GM21717 (cell line): ENCODE measurements at regions not wholly inside any gene's neighbourhood (a gene's known extent, or its start where the extent isn't known, plus 50 kb on each side); places are given as distances from the start of the nearest gene placed in this dataset.
"Not testable (repeated sequence)": the region's sequence is repeated elsewhere in the genome, so short reads cannot be mapped to it uniquely, and the experiment has no call there.

Experiments used
- ATAC-seq: cut with Tn5 transposase; IDR thresholded peaks from one replicate; pipeline ENCODE4 v1.9.1; 2021; ENCODE audit warnings: mild to moderate bottlenecking, moderate library complexity; ENCODE audit not compliant: unreplicated experiment

DNA sequence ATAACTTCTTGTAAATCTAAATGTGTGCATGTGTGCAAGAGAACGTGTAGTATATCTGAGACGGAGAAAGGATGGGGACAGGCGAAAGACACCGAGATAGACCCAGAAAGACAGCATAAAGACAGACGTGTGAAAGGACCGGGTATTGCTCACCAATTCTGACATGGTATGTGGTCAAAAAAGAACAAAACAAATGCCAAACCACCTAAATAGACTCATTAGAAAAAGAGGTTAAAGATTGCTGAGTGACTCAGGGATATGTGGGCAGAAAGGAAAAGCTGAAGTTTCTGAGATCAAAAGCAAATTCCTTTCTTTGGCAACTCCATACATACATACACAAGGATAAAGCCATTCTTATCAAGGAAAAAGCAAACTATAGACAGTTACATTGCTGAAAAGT, 179.7 kb upstream of the TSC22D1 start:
- no peak for ATAC-seq

DNA sequence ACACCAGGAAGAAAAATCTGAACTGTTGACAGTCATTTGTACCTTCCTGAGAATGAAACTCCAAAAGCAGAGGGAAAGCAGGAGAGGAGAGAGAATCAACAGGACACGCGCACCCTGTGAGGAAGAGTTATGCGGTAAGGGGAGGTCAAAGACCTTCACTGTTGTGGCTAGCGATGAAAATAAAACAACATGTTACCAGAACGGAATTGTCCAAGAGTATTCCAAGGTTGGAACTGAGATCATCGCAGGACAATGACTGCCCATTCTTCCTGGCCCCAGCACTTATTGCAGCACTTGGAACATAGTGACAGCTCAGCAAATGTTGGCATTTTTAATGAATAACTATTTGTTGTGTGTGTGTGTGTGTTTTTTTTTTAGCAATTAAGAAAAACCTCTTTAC, 176.0 kb upstream of the TSC22D1 start:
- no peak for ATAC-seq

DNA sequence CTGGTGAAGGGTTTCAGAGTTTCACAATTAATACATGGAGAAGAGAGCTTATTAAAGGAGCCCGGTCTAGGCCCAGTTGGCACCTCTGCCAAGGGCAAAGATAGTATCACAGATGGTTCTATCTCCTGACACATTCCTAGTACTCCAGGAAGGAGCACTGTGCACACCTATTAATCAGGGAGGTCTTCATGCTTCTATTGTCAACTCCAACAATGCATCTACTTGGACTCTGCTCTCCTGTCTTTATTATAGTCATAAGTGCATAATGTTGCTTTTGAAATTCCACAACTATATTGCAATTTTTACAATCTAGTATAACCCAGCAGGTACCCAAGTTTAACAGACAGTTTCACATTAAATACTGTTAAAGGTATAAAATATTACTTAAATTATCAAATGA, 174.5 kb upstream of the TSC22D1 start:
- ATAC-seq: no peak

DNA sequence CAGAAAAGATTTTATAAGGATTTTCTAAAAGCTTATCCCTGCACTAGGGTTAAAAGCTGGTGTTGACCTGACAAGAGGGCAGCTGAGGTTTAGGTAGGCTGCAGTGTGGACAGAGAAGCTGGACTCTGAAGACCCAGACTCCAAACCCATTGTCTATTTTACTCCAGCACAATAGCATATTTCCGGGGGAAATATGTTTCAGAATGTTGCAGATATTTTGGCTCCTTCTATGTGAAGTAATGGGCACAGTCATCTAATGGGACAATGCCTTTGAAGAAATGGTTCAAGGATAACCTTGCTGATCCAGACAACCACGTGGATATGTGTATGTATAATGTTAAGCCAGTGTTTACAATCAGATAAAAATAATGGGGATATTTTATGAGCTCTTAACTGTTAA, 173.8 kb upstream of the TSC22D1 start:
- no peak for ATAC-seq

DNA sequence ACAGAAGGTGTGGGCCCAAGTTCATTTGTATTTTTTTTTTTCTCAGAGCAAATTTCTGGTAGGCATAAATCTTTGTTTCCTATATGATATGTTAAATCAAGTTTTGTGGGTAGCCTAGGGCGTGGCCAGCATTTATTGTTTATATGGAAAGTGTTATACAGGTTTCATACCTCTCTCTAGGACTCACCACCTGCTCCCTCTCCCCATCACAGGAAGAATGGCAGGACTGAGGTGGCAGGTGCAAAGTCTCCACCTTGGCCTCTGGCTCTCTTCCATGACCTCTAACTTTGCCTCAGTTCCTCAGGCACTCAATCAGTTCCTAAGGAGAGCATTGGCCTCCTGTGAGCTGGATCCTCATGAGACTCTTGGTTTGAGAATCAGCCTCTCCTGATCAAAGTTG, 172.3 kb upstream of the TSC22D1 start:
- ATAC-seq: no peak

DNA sequence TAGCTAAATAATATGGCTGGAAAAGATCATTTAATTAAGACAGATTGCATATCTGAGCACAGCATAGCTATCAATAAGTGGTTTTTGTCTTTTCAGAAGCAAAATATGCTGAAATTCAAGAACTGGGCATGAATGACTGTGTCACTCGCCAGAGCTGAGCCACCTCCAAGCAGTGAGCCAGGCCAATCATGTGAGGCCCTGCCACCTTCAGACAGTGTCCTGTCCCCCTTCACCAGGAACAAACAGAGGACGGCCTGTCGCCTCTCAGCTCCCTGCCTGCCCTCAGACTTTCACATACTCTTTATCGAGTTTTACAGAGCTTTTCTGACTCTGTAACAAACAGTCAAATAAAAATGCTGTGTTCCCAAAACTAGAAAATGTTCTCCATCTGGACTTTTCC, 171.0 kb upstream of the TSC22D1 start:
- no peak for ATAC-seq

DNA sequence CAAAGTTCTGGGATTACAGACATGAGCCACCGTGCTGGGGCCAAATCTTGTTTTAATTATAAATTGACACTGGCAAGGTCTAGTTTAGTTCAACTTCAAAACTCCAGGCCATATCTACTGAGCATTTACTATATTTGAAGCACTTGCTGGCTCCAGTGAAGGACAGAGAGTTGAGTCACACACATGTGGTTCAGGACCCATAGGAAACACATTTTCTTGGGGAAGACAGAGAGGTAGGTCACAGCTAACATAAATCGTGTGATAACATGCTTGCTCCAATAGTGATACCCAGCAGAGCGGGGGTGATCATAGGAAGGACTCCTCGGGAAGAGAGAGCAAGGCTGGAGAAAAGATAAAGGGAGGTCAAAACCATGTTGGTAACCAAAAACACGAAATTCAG, 170.6 kb upstream of the TSC22D1 start:
- no peak for ATAC-seq

DNA sequence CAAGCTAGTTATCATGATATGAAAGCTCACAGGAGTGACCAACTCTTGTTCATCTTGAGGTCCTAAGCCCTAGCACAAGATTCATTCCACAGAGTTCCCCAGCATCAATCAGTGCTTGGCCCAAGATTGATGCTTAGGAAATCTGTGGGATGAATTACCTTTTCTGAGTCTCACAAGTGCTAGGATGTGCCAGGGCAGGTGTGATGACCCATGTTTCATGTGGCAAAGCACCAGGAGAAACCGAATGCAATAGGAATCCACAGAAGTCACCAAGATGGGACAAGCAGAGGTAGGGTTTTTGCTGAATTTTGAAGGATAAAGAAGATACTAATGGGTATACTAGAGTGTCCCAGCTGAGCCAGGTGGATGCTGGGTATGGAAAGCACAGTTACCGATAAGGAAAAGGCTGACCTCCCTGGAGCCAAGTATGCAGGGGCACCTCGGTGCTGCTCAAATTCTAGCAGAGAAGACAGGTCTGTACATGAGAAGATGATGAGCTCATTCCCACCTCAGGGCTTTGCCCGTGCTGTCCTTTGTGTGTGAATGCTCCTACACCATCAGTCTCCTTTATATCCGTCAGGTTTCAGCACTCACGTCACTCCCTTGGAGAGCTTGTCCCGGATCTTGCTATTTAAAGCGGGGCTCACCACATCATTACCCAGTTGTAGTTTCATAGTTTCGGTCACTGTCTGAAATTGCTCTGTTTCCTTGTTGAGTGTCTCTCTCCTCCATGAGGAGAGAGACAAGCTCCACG, 168.9 kb upstream of the TSC22D1 start:
- no peak for ATAC-seq

DNA sequence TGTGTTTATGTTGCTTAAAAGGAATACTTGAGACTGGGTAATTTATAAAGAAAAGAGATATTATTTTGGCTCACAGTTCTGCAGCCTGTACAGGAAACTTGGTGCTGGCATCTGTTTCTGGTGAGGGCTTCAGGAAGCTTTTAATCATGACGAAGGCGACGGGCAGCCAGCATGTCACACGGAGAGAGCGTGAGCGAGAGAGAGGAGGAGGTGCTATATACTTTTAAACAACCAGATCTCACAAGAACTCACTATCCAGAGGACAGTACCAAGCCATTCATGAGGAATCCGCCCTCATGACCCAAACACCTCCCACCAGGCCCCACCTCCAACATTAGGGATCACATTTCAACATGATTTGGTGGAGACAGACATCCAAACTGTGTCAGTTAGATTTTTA, 163.4 kb upstream of the TSC22D1 start:
- no peak for ATAC-seq

DNA sequence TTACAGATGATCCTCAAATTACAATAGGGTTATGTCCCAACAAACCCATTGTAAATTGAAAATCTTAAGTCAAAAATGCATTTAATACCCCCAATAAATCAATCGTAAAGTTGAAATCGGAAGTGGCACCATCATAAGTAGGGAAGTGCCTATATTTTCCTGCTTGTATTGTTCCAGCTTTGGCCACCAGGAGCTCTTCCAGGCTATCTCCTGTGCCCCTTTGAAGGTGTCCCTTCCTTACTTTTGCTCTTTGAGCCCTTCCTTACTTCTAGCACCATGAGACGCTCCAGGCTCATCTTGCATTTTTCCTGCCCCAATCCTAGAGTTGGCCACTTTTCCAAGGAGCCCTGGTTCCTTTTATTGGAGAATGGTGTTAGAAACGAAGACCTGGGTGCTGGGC, 163.0 kb upstream of the TSC22D1 start:
- ATAC-seq: no peak

DNA sequence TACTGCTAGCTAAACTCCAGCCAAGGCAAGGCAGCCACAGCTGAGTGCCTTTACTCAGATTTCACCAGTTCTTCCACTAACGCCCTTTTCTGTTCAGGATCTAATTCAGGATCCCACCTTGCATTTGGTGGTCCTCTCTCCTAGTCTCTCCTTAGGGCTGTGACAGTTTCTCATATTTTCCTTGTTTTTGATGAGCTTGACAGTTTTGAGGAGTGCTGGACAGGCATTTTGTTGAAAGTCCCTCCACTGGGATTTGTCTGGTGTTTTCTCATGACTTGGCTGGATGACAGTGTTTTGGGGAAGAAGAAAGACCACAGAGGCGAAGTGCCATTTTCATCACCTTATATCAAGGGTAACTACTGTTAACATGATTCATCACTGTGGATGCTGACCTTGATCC, 162.3 kb upstream of the TSC22D1 start:
- no peak for ATAC-seq

DNA sequence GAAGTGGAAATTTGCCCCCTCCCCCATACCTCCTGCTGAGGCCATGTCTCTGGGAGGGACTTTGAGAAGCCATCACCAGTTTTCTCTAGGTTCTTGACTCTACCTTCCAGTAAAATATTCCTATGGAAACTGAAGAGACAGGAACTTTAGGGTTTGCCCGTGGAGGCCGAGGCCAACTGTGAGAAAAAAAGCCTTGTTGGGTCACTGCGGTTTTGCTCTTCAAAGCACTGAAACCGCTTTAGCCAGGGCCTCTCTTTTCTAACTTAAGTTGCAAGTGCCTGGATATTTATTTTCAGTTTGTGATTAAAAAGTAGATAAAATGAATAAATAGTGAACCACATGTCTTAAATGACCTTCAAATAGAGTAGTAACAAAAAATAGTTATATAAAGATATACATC, 159.7 kb upstream of the TSC22D1 start:
- no peak for ATAC-seq

DNA sequence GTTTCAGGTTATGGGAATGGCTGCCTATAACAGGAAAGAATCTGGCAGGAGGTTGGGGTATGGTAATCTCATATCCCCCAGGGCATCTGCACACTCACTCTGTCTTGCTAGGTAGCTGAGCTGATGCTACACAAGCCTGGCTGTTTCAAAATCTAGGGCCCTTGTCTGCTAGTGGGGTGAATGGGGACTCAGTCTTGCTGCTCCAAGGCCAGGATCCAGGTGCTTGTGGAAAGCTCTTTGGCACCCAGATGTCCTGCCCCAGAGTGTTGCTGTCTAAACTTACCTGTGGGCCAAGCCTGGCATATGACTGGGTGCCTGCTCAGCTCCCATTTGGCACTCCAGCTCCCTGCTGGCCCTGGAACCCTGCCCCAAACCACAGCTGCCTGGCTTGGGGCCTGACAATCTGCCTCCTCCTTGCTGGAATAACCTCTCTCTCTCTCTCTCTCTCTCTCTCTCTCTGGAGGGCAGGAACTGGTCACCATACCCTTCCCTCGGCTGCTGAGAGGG, 158.1 kb upstream of the TSC22D1 start:
- no peak for ATAC-seq

DNA sequence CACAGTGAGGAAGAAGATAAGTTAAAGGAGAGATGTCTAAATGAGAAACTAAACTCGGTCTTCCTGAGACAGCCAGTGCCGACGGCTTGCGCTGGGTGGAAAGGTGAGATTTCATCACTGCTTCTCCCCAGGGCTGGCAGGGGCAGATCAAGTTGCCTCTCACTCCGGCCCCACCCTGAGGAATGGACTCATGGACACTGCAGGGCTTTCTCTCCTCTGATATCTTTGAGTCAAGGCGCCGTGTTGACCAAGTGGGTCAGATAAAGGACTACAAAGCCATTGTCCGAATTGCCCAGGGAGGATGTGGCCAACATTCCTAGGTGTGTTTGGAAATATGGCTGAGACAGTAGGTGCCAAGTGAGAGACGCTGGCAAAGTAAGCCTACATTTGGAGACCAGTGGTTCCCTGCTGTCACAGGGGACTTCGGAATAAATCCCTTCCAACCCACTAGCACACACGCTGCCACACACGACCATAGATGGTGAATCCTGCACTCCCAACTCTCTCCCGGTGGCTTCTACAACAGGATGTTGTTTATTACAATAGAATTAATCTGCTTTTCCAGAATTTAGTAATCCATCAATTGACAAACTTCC, 156.5 kb upstream of the TSC22D1 start:
- ATAC-seq: no peak

DNA sequence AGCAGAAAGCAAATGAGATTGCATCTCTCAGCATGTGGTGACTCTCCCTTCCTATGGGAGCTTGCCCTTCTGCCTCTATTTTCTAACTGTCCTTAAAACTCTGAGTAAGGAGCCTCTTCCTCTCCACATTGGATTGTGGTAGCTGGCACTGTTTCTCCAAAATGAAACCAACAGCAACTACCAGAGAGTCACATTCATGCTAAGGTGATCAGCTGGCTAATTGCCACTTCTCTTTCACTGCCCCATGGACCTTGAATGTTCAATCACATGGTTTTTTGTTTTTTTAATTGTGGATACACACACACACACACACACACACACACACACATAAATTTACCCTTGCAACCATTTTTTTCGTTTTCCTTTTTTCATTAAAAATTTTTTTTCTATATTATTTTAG, 154.7 kb upstream of the TSC22D1 start:
- no peak for ATAC-seq

DNA sequence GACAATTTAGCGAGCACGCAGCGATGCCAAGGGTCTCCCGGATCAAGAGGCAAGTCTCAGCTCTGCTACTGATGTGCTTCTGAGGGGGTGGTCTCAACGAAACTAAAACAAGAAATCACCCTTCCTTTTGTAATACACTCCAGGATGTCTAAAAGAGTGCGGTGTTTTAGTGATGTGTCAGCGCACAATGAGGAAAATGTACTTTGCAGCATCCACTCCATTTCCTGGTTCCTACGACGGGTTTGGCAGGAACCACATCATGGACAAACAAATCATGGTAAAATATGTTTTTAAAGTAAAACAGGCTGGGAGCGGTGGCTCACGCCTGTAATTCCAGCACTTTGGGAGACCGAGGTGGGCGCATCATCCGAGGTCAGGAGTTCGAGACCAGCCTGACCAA, 154.0 kb upstream of the TSC22D1 start:
- no peak for ATAC-seq

DNA sequence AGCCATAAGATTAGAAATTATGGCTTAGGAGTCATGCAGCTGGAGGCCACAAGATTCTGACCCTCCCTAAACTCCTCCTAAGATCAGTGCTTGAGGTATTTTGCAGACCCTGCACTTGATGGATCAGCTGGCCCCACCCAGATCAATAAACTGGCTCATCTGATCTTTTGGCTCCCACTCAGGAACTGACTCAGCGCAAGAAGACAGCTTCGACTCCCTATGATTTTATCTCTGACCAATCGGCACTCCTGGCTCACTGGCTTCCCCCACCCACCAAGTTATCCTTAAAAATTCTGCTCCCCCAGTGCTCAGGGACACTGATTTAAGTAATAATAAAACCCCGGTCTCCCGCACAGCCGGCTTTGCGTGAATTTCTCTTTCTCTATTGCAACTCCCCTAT, 151.5 kb upstream of the TSC22D1 start:
- ATAC-seq: not testable (repeated sequence)

DNA sequence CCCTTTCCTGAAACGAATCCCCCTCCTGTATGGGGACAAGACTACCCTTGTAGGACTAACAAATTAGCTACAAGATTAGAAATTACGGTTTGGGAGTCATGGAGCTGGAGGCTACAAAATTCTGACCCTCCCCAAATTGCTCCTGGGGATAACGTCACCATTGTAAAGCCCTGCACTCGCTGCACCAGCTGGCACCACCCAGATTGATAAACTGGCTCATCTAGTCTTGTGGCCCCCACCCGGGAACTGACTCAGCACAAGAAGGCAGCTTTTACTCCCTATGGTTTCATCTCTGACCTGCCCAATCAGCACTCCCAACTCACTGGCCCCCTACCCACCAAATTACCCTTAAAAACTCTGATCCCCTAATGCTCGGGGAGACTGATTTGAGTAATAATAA, 150.6 kb upstream of the TSC22D1 start:
- no peak for ATAC-seq

DNA sequence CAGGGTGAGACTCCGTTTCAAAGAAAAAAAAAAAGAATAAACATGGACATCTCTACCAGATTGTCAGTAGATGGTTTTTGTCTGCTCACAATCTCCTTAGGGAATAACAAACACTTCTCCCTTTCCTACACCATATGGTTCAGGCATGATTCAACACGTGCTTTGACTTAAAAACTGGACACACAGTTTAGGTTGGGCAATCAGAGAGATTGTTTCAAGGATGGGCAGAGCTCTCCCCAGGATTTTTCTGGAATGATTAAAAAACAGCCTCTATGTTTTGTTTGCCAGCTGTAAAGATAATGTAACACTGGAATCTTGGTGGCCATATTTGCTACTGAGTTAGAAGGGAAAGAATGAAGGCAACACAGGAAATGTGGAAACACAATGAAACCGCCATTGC, 150.1 kb upstream of the TSC22D1 start:
- no peak for ATAC-seq

DNA sequence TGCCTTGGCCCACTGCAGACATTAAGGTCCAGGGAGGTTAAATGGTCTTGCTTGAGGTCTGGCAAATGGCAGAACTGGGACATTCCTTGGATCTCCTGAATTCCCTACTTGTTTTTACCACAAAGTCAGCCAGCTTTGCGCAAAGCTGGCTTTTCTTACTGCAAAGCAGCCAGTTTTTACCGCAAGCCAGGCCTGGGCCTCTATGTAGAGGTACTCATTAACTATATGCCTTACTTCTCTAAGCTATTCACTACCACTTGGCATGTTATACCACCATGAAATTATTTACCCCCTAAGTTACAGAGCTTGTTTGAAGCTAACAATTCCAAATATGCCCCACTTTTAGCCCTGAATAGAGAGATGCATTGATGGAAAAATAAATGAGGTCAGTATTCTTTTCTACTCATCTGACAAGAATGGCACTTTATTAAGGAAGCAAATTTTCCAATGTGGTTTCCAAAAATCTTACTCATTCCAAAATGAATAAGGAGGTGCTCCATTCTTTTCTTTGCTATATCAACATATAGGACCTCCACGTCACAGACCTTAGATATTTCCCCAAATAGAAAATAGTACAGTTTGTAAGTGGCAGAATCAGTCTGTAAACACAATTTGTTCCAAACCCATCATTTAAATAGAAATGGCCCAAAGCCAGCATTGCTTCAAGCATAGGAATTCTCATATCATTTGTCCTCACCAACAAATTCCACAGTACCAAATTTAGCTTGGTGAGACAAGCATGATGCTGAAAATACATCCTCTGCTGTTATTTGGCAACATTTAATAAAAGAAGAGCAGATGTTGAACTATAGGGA, 143.9 kb upstream of the TSC22D1 start:
- ATAC-seq: no peak

DNA sequence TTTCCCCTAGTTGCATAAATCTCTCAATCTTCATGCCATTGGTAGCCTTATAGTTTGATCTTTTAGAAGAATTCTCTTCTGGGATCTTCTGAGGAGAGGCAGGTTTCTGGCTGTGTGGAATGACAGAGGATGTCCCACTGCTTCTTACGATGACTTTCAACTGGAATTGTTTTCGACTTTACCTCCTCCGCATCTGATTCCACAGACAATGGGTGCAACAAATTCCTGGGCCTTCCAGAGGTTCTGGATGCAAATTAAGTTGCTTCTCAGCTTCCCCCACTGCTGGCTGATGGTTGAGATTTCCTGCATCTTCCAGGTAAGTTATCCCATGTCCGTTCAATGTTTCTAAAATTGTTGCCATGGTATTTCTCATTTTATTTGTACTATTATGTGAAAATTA, 142.3 kb upstream of the TSC22D1 start:
- ATAC-seq: no peak
